GM12878 (cell line): ENCODE measurements at regions not wholly inside any gene's neighbourhood (a gene's known extent, or its start where the extent isn't known, plus 50 kb on each side); places are given as distances from the start of the nearest gene placed in this dataset.

Experiments used
- ATAC-seq: fragments of 200-7000 bp; cut with Tn5 transposase; 3 replicates; pipeline ENCODE4 v1.9.1; 2020; ENCODE audit warnings: mild to moderate bottlenecking, moderate library complexity
- BruUV-seq: library from RNA; stranded (reverse); fragments of 400-500 nt; replicated peaks from 2 replicates; lab custom pipeline; 2021; lab: Mats Ljungman, UMichigan
- CTCF ChIA-PET: fragments of 300-600 bp; sonication (Branson Sonifier 250); formaldehyde crosslinking; extraction: SDS; loops from one replicate; lab custom pipeline; 2021; ENCODE audit warnings: inconsistent platforms; lab: Yijun Ruan, JAX
- POLR2A ChIA-PET: fragments of 350-600 bp; formaldehyde crosslinking; extraction: SDS; loops from one replicate; lab custom pipeline; 2021; ENCODE audit warnings: inconsistent platforms; lab: Charles Lee
- RAD21 ChIA-PET: fragments of 300-600 bp; sonication (Branson Sonifier 250); formaldehyde crosslinking; loops from one replicate; lab custom pipeline; 2023; ENCODE audit warnings: antibody characterized with exemption; ENCODE audit not compliant: unreplicated experiment; lab: Charles Lee
- SMC1A ChIA-PET: fragments of 300-600 bp; sonication (Branson Sonifier 250); formaldehyde crosslinking; loops from one replicate; lab custom pipeline; 2023; ENCODE audit not compliant: unreplicated experiment, uncharacterized antibody; lab: Charles Lee
- DNase-seq: peaks from one replicate; pipeline ENCODE4 v3.0.0-alpha.2; 2011; ENCODE audit warnings: low read depth, low spot score
- FAIRE-seq: peaks from 3 replicates; lab custom pipeline; 2011; peaks lifted over from hg19 to GRCh38; lab: Jason Lieb, UNC
- H2AFZ ChIP-seq: 2 replicates; pipeline ENCODE4 v1.6.0; 2011; ENCODE audit warnings: low read depth, low read length, control low read depth; ENCODE audit not compliant: control insufficient read depth
- H3K27ac ChIP-seq: 2 replicates; pipeline ENCODE4 v1.5.1; 2011; ENCODE audit warnings: control low read depth; ENCODE audit not compliant: control insufficient read depth, insufficient read depth
- H3K27me3 ChIP-seq, 2 experiments: replicated peaks in 1 of 2; 2 replicates each; pipeline versions ENCODE4 v1.6.0 to v1.6.1; 2011; ENCODE audit warnings: low read length in 1 of 2; ENCODE audit not compliant: control insufficient read depth in 2 of 2, insufficient read depth in 2 of 2
- H3K36me3 ChIP-seq, 2 experiments: 2 replicates each; pipeline ENCODE4 v1.5.1; 2011; ENCODE audit warnings: low read length in 1 of 2; ENCODE audit not compliant: control insufficient read depth in 2 of 2, insufficient read depth in 2 of 2
- H3K4me1 ChIP-seq: 2 replicates; pipeline ENCODE4 v1.6.1; 2011; ENCODE audit warnings: mild to moderate bottlenecking, low read length, moderate library complexity, mixed read lengths; ENCODE audit not compliant: control insufficient read depth, insufficient read depth
- H3K4me2 ChIP-seq: 2 replicates; pipeline ENCODE4 v1.6.0; 2011; ENCODE audit warnings: control low read depth; ENCODE audit not compliant: control insufficient read depth, insufficient read depth
- H3K4me3 ChIP-seq: fragments of 200-600 bp; sonication (generic); 2 replicates; pipeline ENCODE4 v1.5.1; 2016
- H3K79me2 ChIP-seq: 2 replicates; pipeline ENCODE4 v1.6.0; 2011; ENCODE audit warnings: low read length; ENCODE audit not compliant: control insufficient read depth, insufficient read depth
- H3K9ac ChIP-seq: 2 replicates; pipeline ENCODE4 v1.8.0; 2011; ENCODE audit warnings: low read length, control low read depth, mixed read lengths; ENCODE audit not compliant: control insufficient read depth, insufficient read depth
- H3K9me3 ChIP-seq: replicated peaks from 3 replicates; pipeline ENCODE4 v1.5.1; 2011; ENCODE audit warnings: mild to moderate bottlenecking, low read length; ENCODE audit not compliant: control insufficient read depth, insufficient read depth
- H4K20me1 ChIP-seq: 2 replicates; pipeline ENCODE4 v1.6.0; 2011; ENCODE audit not compliant: control insufficient read depth, insufficient read depth
- BHLHE40 ChIP-seq, 2 experiments: fragments of 450-650 bp in 1 of 2; IDR thresholded peaks; 2 replicates each; pipeline ENCODE4 v1.6.1; 2011 to 2017; ENCODE audit warnings: low read depth in 2 of 2, borderline replicate concordance in 1 of 2, improper control_type of control experiment in 1 of 2, low read length in 1 of 2, mild to moderate bottlenecking in 1 of 2
- CBX3 ChIP-seq: fragments of 200-600 bp; sonication (generic); IDR thresholded peaks from 2 replicates; pipeline ENCODE4 v1.6.1; 2016; ENCODE audit warnings: low read depth, borderline replicate concordance
- CUX1 ChIP-seq: IDR thresholded peaks from 2 replicates; pipeline ENCODE4 v1.6.1; 2012; ENCODE audit warnings: improper control_type of control experiment, low read depth, low read length; ENCODE audit not compliant: insufficient replicate concordance
- E2F8 ChIP-seq: fragments of 450-650 bp; IDR thresholded peaks from 2 replicates; pipeline ENCODE4 v1.6.1; 2018; ENCODE audit warnings: mild to moderate bottlenecking, low read depth, moderate library complexity; ENCODE audit not compliant: partially characterized antibody
- ESRRA ChIP-seq: IDR thresholded peaks from 2 replicates; pipeline ENCODE4 v1.6.1; 2012; ENCODE audit warnings: mild to moderate bottlenecking, low read length, improper control_type of control experiment
- KAT2A ChIP-seq: conservative IDR thresholded peaks from 2 replicates; pipeline ENCODE4 v1.6.1; 2011; ENCODE audit warnings: low read depth, low read length; ENCODE audit not compliant: control insufficient read depth
- MTA3 ChIP-seq: IDR thresholded peaks from 2 replicates; pipeline ENCODE4 v1.6.1; 2012; ENCODE audit warnings: low read length, inconsistent platforms, borderline replicate concordance
- NR2F1 ChIP-seq: fragments of 450-650 bp; conservative IDR thresholded peaks from 2 replicates; pipeline ENCODE4 v1.6.1; 2017; ENCODE audit warnings: mild to moderate bottlenecking
- RAD51 ChIP-seq: fragments of 450-650 bp; IDR thresholded peaks from 2 replicates; pipeline ENCODE4 v1.6.1; 2016; ENCODE audit warnings: moderate library complexity, mild to moderate bottlenecking, inconsistent platforms
- SMC3 ChIP-seq: IDR thresholded peaks from 2 replicates; pipeline ENCODE4 v1.6.1; 2011; ENCODE audit warnings: low read length, improper control_type of control experiment, borderline replicate concordance
- SREBF1 ChIP-seq: IDR thresholded peaks from 2 replicates; pipeline ENCODE4 v1.6.1; 2012; ENCODE audit warnings: mild to moderate bottlenecking, low read length
- SUZ12 ChIP-seq: fragments of 200-600 bp; sonication (generic); IDR thresholded peaks from one replicate; pipeline ENCODE4 v1.6.1; 2018; ENCODE audit warnings: antibody characterized with exemption, mild to moderate bottlenecking; ENCODE audit not compliant: unreplicated experiment
- WRNIP1 ChIP-seq: IDR thresholded peaks from 2 replicates; pipeline ENCODE4 v1.6.1; 2011; ENCODE audit warnings: low read depth, low read length, improper control_type of control experiment, borderline replicate concordance
- ZNF384 ChIP-seq: IDR thresholded peaks from 2 replicates; pipeline ENCODE4 v1.6.1; 2012; ENCODE audit warnings: low read depth, mild to moderate bottlenecking, low read length, improper control_type of control experiment, borderline replicate concordance
- WGBS: methylation state at CpG from one replicate; pipeline ENCODE4 v1.1.6; 2016; ENCODE audit warnings: low lambda C conversion rate; ENCODE audit not compliant: insufficient replicate concordance, insufficient coverage; ENCODE audit errors: missing lambda C conversion rate; 5-methylcytosine and 5-hydroxymethylcytosine counted together
- in situ Hi-C: fragments of 300-500 bp; cut with MboI; formaldehyde crosslinking; loops from 9 replicates; pipeline ENCODE4 v1.14.3; 2018; ENCODE audit warnings: mixed read lengths
- intact Hi-C: fragments of 100-400 bp; cut with micrococcal nuclease; formaldehyde crosslinking; loops from one replicate; pipeline ENCODE4 v1.14.2; 2022; ENCODE audit not compliant: unreplicated experiment

DNA sequence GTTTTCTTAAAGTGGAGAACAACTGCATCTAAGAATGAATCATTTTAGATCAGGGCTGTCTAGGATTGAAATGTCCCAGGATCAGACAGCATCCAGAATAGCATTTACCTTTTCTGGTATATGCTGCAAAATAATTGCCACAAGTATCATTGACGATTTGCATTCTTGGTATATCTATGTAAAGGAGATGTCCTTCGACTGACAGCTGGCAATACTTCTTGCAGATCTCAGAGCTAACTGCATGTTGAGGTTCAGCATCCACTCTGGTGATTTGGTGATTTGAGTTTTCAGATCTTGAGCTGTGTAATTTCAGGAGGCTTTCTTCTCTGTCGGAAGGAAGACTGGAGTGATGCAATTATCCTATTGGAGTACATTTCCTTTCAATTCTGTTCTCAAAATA lies 78.1 kb upstream of the CPHXL start:
- Histone ChIP-seq H3K4me1 (no peaks in the 10 kb centered on the region), H3K79me2 (no peaks in the 10 kb centered on the region)
- TF ChIP-seq NR2F1 (no peak), SUZ12 (no peak), E2F8 (no peak), SREBF1 (no peak), CUX1 (no peak), MTA3 (no peak), ESRRA (no peak), WRNIP1 (no peak), KAT2A (no peak), RAD51 (no peak), ZNF384 (no peak), BHLHE40 (IDR thresholded peaks at IDR 0.05; ENCODE audit: borderline replicate concordance in 1 of 2, low read depth in 2 of 2, low read length in 1 of 2) (no peak), CBX3 (no peak), SMC3 (no peak)
- TF ChIP-seq, all 136 proteins: peak for 0
- intact Hi-C loops (no loop called here), in situ Hi-C loops (no loop called here)
- H3K9ac ChIP-seq, result no peak overlapping the region
- ChIA-PET CTCF (interaction anchor here (1.0 kb wide), 1 partner anchor 1011 kb away, joined by 3 read pairs; no protein-coding TSS in a partner anchor), RAD21 (no interaction called here), SMC1A (interaction anchor here (1.4 kb wide), 1 partner anchor 332 kb away, joined by 3 read pairs; no protein-coding TSS in a partner anchor), POLR2A (no interaction called here)
- H3K4me2 ChIP-seq, result no peak overlapping the region
- no peaks in the 10 kb centered on the region for H3K36me3 ChIP-seq
- H3K4me3 ChIP-seq, result no peak overlapping the region
- no peak overlapping the region for H2AFZ ChIP-seq
- ATAC-seq (no peak), DNase-seq (no peak), FAIRE-seq (no peak)
- no peak overlapping the region for H3K27ac ChIP-seq
- 2% methylated on average over 3 of the region's 3 CpGs for WGBS
- H3K9me3 ChIP-seq, result no peaks in the 10 kb centered on the region
- no peaks in the 10 kb centered on the region for H3K27me3 ChIP-seq
- H4K20me1 ChIP-seq, result no peaks in the 10 kb centered on the region
- no TSS peak for BruUV-seq
